ENCODE measurements at regions not wholly inside any gene's neighbourhood (a gene's known extent, or its start where the extent isn't known, plus 50 kb on each side); places are given as distances from the start of the nearest gene placed in this dataset.
"Not testable (repeated sequence)": the region's sequence is repeated elsewhere in the genome, so short reads cannot be mapped to it uniquely, and the experiment has no call there.

- TF ChIP-seq, protein P1, sequence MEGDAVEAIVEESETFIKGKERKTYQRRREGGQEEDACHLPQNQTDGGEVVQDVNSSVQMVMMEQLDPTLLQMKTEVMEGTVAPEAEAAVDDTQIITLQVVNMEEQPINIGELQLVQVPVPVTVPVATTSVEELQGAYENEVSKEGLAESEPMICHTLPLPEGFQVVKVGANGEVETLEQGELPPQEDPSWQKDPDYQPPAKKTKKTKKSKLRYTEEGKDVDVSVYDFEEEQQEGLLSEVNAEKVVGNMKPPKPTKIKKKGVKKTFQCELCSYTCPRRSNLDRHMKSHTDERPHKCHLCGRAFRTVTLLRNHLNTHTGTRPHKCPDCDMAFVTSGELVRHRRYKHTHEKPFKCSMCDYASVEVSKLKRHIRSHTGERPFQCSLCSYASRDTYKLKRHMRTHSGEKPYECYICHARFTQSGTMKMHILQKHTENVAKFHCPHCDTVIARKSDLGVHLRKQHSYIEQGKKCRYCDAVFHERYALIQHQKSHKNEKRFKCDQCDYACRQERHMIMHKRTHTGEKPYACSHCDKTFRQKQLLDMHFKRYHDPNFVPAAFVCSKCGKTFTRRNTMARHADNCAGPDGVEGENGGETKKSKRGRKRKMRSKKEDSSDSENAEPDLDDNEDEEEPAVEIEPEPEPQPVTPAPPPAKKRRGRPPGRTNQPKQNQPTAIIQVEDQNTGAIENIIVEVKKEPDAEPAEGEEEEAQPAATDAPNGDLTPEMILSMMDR (IDR thresholded peaks at IDR 0.05) = not testable (repeated sequence)
- not testable (repeated sequence) for TF ChIP-seq POLR2A, EP300, POLR2AphosphoS5 (IDR thresholded peaks at IDR 0.05)
These were observed 242.2 kb downstream of the SATB1 start for GRCh38 chr3:18182923-18183322.
